ENCODE measurements at regions not wholly inside any gene's neighbourhood (a gene's known extent, or its start where the extent isn't known, plus 50 kb on each side); places are given as distances from the start of the nearest gene placed in this dataset.

GRCh38 chr1:184866586-184866985 is 107.7 kb downstream of the NIBAN1 start:
- POLR2A ChIA-PET (ENCODE audit: low non-redundant PET): interaction anchor here (0.6 kb wide), 1 partner anchor 644 kb away, joined by 3 read pairs; no protein-coding TSS in a partner anchor
- CTCF ChIA-PET: no interaction called here
- BruUV-seq (replicated peaks): no TSS peak
- no peak overlapping the region for H3K27ac ChIP-seq (ENCODE audit: low read depth, low read length, poor library complexity, severe bottlenecking)
- intact Hi-C loops (cut with micrococcal nuclease; ENCODE audit: unreplicated experiment): no loop called here
- DNase-seq (ENCODE audit: low spot score): no peak
- H3K9me3 ChIP-seq (ENCODE audit: low read depth, low read length, poor library complexity, severe bottlenecking): no peaks in the 10 kb centered on the region
- TF ChIP-seq, protein P1, sequence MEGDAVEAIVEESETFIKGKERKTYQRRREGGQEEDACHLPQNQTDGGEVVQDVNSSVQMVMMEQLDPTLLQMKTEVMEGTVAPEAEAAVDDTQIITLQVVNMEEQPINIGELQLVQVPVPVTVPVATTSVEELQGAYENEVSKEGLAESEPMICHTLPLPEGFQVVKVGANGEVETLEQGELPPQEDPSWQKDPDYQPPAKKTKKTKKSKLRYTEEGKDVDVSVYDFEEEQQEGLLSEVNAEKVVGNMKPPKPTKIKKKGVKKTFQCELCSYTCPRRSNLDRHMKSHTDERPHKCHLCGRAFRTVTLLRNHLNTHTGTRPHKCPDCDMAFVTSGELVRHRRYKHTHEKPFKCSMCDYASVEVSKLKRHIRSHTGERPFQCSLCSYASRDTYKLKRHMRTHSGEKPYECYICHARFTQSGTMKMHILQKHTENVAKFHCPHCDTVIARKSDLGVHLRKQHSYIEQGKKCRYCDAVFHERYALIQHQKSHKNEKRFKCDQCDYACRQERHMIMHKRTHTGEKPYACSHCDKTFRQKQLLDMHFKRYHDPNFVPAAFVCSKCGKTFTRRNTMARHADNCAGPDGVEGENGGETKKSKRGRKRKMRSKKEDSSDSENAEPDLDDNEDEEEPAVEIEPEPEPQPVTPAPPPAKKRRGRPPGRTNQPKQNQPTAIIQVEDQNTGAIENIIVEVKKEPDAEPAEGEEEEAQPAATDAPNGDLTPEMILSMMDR (conservative IDR thresholded peaks at IDR 0.05; ENCODE audit: low read depth, low read length): no peak
- TF ChIP-seq EZH2 (IDR thresholded peaks at IDR 0.05; ENCODE audit: borderline replicate concordance, low read depth, low read length, poor library complexity, severe bottlenecking): no peak
- peaks cover 2% of the 10 kb centered on the region for H3K36me3 ChIP-seq (ENCODE audit: insufficient read depth, low read length, poor library complexity, severe bottlenecking)
- no peaks in the 10 kb centered on the region for H3K27me3 ChIP-seq (replicated peaks; ENCODE audit: insufficient read depth, low read depth, low read length, poor library complexity)
- H3K4me1 ChIP-seq (ENCODE audit: insufficient read depth, low read length, poor library complexity, severe bottlenecking): peaks cover 13% of the 10 kb centered on the region
- no peak overlapping the region for H3K4me3 ChIP-seq (ENCODE audit: low read depth, low read length, poor library complexity, severe bottlenecking)

- ChIA-PET CTCF (no interaction called here), POLR2A (ENCODE audit: low non-redundant PET) (no interaction called here)
- Histone ChIP-seq H3K27ac (ENCODE audit: low read depth, low read length, poor library complexity, severe bottlenecking) (no peak overlapping the region), H3K9me3 (ENCODE audit: low read depth, low read length, poor library complexity, severe bottlenecking) (no peaks in the 10 kb centered on the region), H3K4me1 (ENCODE audit: insufficient read depth, low read length, poor library complexity, severe bottlenecking) (peaks cover 13% of the 10 kb centered on the region), H3K27me3 (replicated peaks; ENCODE audit: insufficient read depth, low read depth, low read length, poor library complexity) (no peaks in the 10 kb centered on the region), H3K36me3 (ENCODE audit: insufficient read depth, low read length, poor library complexity, severe bottlenecking) (no peaks in the 10 kb centered on the region), H3K4me3 (ENCODE audit: low read depth, low read length, poor library complexity, severe bottlenecking) (no peak overlapping the region)
- no peak for TF ChIP-seq EZH2 (IDR thresholded peaks at IDR 0.05; ENCODE audit: borderline replicate concordance, low read depth, low read length, poor library complexity, severe bottlenecking)
- TF ChIP-seq, protein P1 (conservative IDR thresholded peaks at IDR 0.05; ENCODE audit: low read depth, low read length): no peak
- DNase-seq (ENCODE audit: low spot score): no peak
- intact Hi-C loops (cut with micrococcal nuclease; ENCODE audit: unreplicated experiment): no loop called here
- no TSS peak for BruUV-seq (replicated peaks)
These were observed 108.5 kb downstream of the NIBAN1 start for GRCh38 chr1:184865831-184866230.

GRCh38 chr1:184861755-184862336 is 107.2 kb upstream of the EDEM3 start:
- no peaks in the 10 kb centered on the region for H3K9me3 ChIP-seq (ENCODE audit: low read depth, low read length, poor library complexity, severe bottlenecking)
- DNase-seq (ENCODE audit: low spot score): no peak
- no peaks in the 10 kb centered on the region for H3K4me1 ChIP-seq (ENCODE audit: insufficient read depth, low read length, poor library complexity, severe bottlenecking)
- no peak overlapping the region for H3K27ac ChIP-seq (ENCODE audit: low read depth, low read length, poor library complexity, severe bottlenecking)
- POLR2A ChIA-PET (ENCODE audit: low non-redundant PET): no interaction called here
- TF ChIP-seq, protein P1 (conservative IDR thresholded peaks at IDR 0.05; ENCODE audit: low read depth, low read length): no peak
- TF ChIP-seq EZH2 (IDR thresholded peaks at IDR 0.05; ENCODE audit: borderline replicate concordance, low read depth, low read length, poor library complexity, severe bottlenecking): no peak
- H3K4me3 ChIP-seq (ENCODE audit: low read depth, low read length, poor library complexity, severe bottlenecking): no peak overlapping the region
- no peaks in the 10 kb centered on the region for H3K27me3 ChIP-seq (replicated peaks; ENCODE audit: insufficient read depth, low read depth, low read length, poor library complexity)
- CTCF ChIA-PET: interaction anchor here (0.6 kb wide), 1 partner anchor 104 kb away, joined by 3 read pairs; no protein-coding TSS in a partner anchor
- BruUV-seq (replicated peaks): no TSS peak
- no peaks in the 10 kb centered on the region for H3K36me3 ChIP-seq (ENCODE audit: insufficient read depth, low read length, poor library complexity, severe bottlenecking)
- intact Hi-C loops (cut with micrococcal nuclease; ENCODE audit: unreplicated experiment): no loop called here
